IMR-90 (cell line): ENCODE measurements at regions not wholly inside any gene's neighbourhood (a gene's known extent, or its start where the extent isn't known, plus 50 kb on each side); places are given as distances from the start of the nearest gene placed in this dataset.
"Not testable (repeated sequence)": the region's sequence is repeated elsewhere in the genome, so short reads cannot be mapped to it uniquely, and the experiment has no call there.

Experiments used
- ATAC-seq: fragments of 200-7000 bp; cut with Tn5 transposase; 2 replicates; pipeline ENCODE4 v1.9.1; 2020; ENCODE audit warnings: low read depth, mild to moderate bottlenecking, moderate library complexity
- BruUV-seq: library from RNA; stranded (reverse); fragments of 400-500 nt; replicated peaks from 2 replicates; lab custom pipeline; 2021; lab: Mats Ljungman, UMichigan
- CTCF ChIA-PET: fragments of 300-600 bp; formaldehyde crosslinking; extraction: SDS; loops from one replicate; lab custom pipeline; 2021; ENCODE audit warnings: antibody characterized with exemption; lab: Yijun Ruan, JAX
- POLR2A ChIA-PET: fragments of 300-600 bp; sonication (Branson Sonifier 250); formaldehyde crosslinking; loops from one replicate; lab custom pipeline; 2022; ENCODE audit warnings: antibody characterized with exemption; ENCODE audit not compliant: unreplicated experiment; lab: Charles Lee
- DNase-seq: peaks from one replicate; pipeline ENCODE4 v3.0.0; 2013
- H2AFZ ChIP-seq: replicated peaks from 2 replicates; pipeline ENCODE3; 2013; ENCODE audit warnings: low read length, mild to moderate bottlenecking; ENCODE audit not compliant: poor library complexity
- H2AK5ac ChIP-seq: 2 replicates; pipeline ENCODE4 v1.6.1; 2013; ENCODE audit warnings: low read depth, low read length, inconsistent platforms
- H2AK9ac ChIP-seq: replicated peaks from 2 replicates; pipeline ENCODE3; 2013; ENCODE audit warnings: mild to moderate bottlenecking, low read depth, low read length, moderate library complexity; ENCODE audit not compliant: poor library complexity
- H2BK120ac ChIP-seq: 2 replicates; pipeline ENCODE4 v1.6.1; 2013; ENCODE audit warnings: low read depth, low read length, inconsistent platforms
- H2BK15ac ChIP-seq: 3 replicates; pipeline ENCODE4 v1.6.1; 2013; ENCODE audit warnings: low read depth, low read length, inconsistent platforms
- H2BK20ac ChIP-seq: 2 replicates; pipeline ENCODE4 v1.6.1; 2013; ENCODE audit warnings: low read depth, mild to moderate bottlenecking, inconsistent platforms, low read length, moderate library complexity
- H2BK5ac ChIP-seq: 2 replicates; pipeline ENCODE4 v1.6.1; 2013; ENCODE audit warnings: mild to moderate bottlenecking, low read depth, low read length, inconsistent platforms; ENCODE audit not compliant: poor library complexity, severe bottlenecking
- H3K14ac ChIP-seq: replicated peaks from 2 replicates; pipeline ENCODE4 v1.6.1; 2013; ENCODE audit warnings: low read depth, low read length, inconsistent platforms
- H3K18ac ChIP-seq: 2 replicates; pipeline ENCODE4 v1.6.1; 2013; ENCODE audit warnings: low read depth, low read length, control low read depth
- H3K23ac ChIP-seq: 2 replicates; pipeline ENCODE4 v1.6.1; 2013; ENCODE audit warnings: low read depth, low read length, inconsistent platforms
- H3K27ac ChIP-seq: 2 replicates; pipeline ENCODE4 v1.5.1; 2013; ENCODE audit warnings: mild to moderate bottlenecking, control low read depth, low read length; ENCODE audit not compliant: insufficient read depth
- H3K27me3 ChIP-seq: 2 replicates; pipeline ENCODE4 v1.6.1; 2013; ENCODE audit warnings: low read length; ENCODE audit not compliant: control insufficient read depth, insufficient read depth
- H3K36me3 ChIP-seq: 2 replicates; pipeline ENCODE4 v1.6.1; 2013; ENCODE audit warnings: low read length, mixed read lengths; ENCODE audit not compliant: control insufficient read depth, insufficient read depth
- H3K4ac ChIP-seq: 2 replicates; pipeline ENCODE4 v1.6.1; 2013; ENCODE audit warnings: low read depth, low read length, inconsistent platforms
- H3K4me1 ChIP-seq: 2 replicates; pipeline ENCODE4 v1.6.1; 2013; ENCODE audit warnings: low read length, mixed read lengths; ENCODE audit not compliant: control insufficient read depth, insufficient read depth
- H3K4me2 ChIP-seq: 2 replicates; pipeline ENCODE4 v1.6.1; 2013; ENCODE audit warnings: low read depth, mild to moderate bottlenecking, control low read depth, low read length, moderate library complexity
- H3K4me3 ChIP-seq: 2 replicates; pipeline ENCODE4 v1.5.1; 2013; ENCODE audit warnings: low read depth, mild to moderate bottlenecking, control low read depth, low read length, moderate library complexity; ENCODE audit not compliant: insufficient read depth
- H3K56ac ChIP-seq: 2 replicates; pipeline ENCODE4 v1.6.1; 2013; ENCODE audit warnings: low read length, inconsistent platforms; ENCODE audit not compliant: insufficient read depth; ENCODE audit errors: extremely low read depth
- H3K79me1 ChIP-seq, 2 experiments: 2 replicates each; pipeline ENCODE4 v1.6.1; 2013; ENCODE audit warnings: low read length in 2 of 2, inconsistent platforms in 1 of 2, low read depth in 1 of 2
- H3K9ac ChIP-seq: 2 replicates; pipeline ENCODE4 v1.6.1; 2013; ENCODE audit warnings: low read depth, low read length, control low read depth
- H3K9me1 ChIP-seq: 2 replicates; pipeline ENCODE4 v1.6.1; 2013; ENCODE audit warnings: low read length, inconsistent platforms; ENCODE audit not compliant: insufficient read depth
- H3K9me3 ChIP-seq: 2 replicates; pipeline ENCODE4 v1.6.1; 2013; ENCODE audit warnings: low read length; ENCODE audit not compliant: control insufficient read depth, insufficient read depth
- H4K20me1 ChIP-seq: 2 replicates; pipeline ENCODE4 v1.6.1; 2013; ENCODE audit warnings: low read length, inconsistent platforms; ENCODE audit not compliant: insufficient read depth
- H4K5ac ChIP-seq: 2 replicates; pipeline ENCODE4 v1.6.1; 2013; ENCODE audit warnings: mild to moderate bottlenecking, low read depth, low read length, control low read depth
- H4K8ac ChIP-seq, 2 experiments: 2 replicates each; pipeline ENCODE4 v1.6.1; 2013; ENCODE audit warnings: low read depth in 2 of 2, low read length in 2 of 2, control low read depth in 1 of 2, inconsistent platforms in 1 of 2
- H4K91ac ChIP-seq: 2 replicates; pipeline ENCODE4 v1.6.1; 2013; ENCODE audit warnings: low read depth, low read length, inconsistent platforms; ENCODE audit not compliant: insufficient read depth
- WGBS, 2 experiments: methylation state at CpG; one replicate each; pipeline versions ENCODE4 v1.1.5 to v1.1.7; 2013; ENCODE audit warnings: missing lambda C conversion rate in 2 of 2; ENCODE audit not compliant: insufficient read length in 1 of 2; ENCODE audit errors: extremely low coverage in 2 of 2; 5-methylcytosine and 5-hydroxymethylcytosine counted together
- dilution Hi-C: fragments of 300-500 bp; cut with HindIII; formaldehyde crosslinking; loops from one replicate; pipeline ENCODE4 v1.14.3; 2018; ENCODE audit warnings: low sequenced_read_pairs; ENCODE audit not compliant: unreplicated experiment
- in situ Hi-C: fragments of 300-500 bp; cut with MboI; formaldehyde crosslinking; loops from 3 replicates; pipeline ENCODE4 v1.14.3; 2019; ENCODE audit warnings: low sequenced_read_pairs, inconsistent platforms, mixed read lengths
- intact Hi-C: fragments of 100-400 bp; cut with micrococcal nuclease; formaldehyde crosslinking; loops from 2 replicates; pipeline ENCODE4 v1.10.0; 2022

DNA sequence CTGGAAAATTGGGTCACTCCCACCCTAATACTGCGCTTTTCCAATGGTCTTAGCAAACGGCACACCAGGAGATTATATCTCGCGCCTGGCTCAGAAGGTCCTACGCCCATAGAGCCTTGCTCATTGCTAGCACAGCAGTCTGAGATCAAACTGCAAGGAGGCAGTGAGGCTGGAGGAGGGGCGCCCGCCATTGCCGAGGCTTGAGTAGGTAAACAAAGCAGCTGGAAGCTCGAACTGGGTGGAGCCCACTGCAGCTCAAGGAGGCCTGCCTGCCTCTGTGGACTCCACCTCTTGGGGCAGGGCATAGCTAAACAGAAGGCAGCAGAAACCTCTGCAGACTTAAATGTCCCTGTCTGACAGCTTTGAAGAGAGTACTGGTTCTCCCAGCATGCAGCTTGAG, 362.6 kb upstream of the GOT2 start:
- H3K4me2 ChIP-seq, H4K20me1 ChIP-seq, H3K27ac ChIP-seq, H3K23ac ChIP-seq, H2BK120ac ChIP-seq, H2BK5ac ChIP-seq, H4K91ac ChIP-seq, H2AK9ac ChIP-seq, H3K9me1 ChIP-seq, H3K18ac ChIP-seq, H3K56ac ChIP-seq, POLR2A ChIA-PET, H3K4ac ChIP-seq, H3K4me1 ChIP-seq, dilution Hi-C loops, H3K4me3 ChIP-seq, intact Hi-C loops, H3K9me3 ChIP-seq, H3K9ac ChIP-seq, H2BK20ac ChIP-seq, CTCF ChIA-PET, H2AFZ ChIP-seq, H2BK15ac ChIP-seq, H4K5ac ChIP-seq, H2AK5ac ChIP-seq, H3K27me3 ChIP-seq, in situ Hi-C loops, H3K36me3 ChIP-seq, H3K79me1 ChIP-seq, H4K8ac ChIP-seq, DNase-seq, H3K14ac ChIP-seq, BruUV-seq, ATAC-seq: not testable (repeated sequence)
- 20% methylated on average over 1 of the region's 9 CpGs; no CpG with 5 or more reads in 1 of the 2 experiments for WGBS, 2 experiments
